ENCODE measurements at regions not wholly inside any gene's neighbourhood (a gene's known extent, or its start where the extent isn't known, plus 50 kb on each side); places are given as distances from the start of the nearest gene placed in this dataset.

GRCh38 chr1:117678246-117678977, 72.6 kb downstream of the TENT5C start:
- in situ Hi-C loops (cut with MboI; ENCODE audit: low pct_unique_long_range_greater_than_20kb, low sequenced_read_pairs): no loop called here
- no peak for DNase-seq

GRCh38 chr1:117679299-117679698, 73.5 kb downstream of the TENT5C start:
- no peak for DNase-seq
- in situ Hi-C loops (cut with MboI; ENCODE audit: low pct_unique_long_range_greater_than_20kb, low sequenced_read_pairs): no loop called here

- DNase-seq: no peak
- in situ Hi-C loops (cut with MboI; ENCODE audit: low pct_unique_long_range_greater_than_20kb, low sequenced_read_pairs): no loop called here
Measured at GRCh38 chr1:117679868-117680267, 74.0 kb downstream of the TENT5C start.

DNA sequence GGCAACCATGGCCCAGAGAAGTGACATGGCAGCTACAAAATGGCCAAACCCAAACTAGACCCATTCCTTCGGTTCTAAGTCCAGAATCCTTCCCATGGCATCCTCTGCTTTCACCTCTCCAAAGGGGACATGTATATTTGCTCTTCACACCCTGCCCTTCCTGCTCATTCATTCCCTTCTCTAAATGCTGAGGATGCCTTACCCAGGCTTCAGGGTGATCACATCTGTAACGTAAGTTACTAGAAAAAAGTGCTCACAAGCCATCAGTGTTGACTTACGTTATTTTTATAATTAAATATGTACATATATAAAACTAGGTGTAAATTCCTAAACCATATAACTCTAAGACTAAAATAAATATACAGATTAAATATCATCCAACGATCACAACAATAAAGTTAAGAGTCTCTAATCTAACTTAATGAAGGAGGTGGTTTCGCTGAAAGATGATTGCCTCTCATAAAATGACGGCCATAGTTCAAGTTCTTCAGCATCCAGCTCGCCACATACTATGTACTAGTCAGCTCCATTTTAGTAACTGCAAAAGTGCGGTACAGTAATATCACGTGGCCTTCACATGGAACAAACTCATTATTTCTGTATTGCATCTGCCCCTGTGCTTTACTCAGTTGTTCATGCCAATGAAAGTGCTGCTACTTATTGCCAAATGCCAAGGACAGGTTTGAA, 74.6 kb downstream of the TENT5C start:
- in situ Hi-C loops (cut with MboI; ENCODE audit: low pct_unique_long_range_greater_than_20kb, low sequenced_read_pairs): no loop called here

GRCh38 chr1:117681093-117681900, 75.4 kb downstream of the TENT5C start:
- in situ Hi-C loops (cut with MboI; ENCODE audit: low pct_unique_long_range_greater_than_20kb, low sequenced_read_pairs): no loop called here
- DNase-seq: no peak

More for the DNA sequence above, 74.6 kb downstream of the TENT5C start:
- no peak for DNase-seq

DNA sequence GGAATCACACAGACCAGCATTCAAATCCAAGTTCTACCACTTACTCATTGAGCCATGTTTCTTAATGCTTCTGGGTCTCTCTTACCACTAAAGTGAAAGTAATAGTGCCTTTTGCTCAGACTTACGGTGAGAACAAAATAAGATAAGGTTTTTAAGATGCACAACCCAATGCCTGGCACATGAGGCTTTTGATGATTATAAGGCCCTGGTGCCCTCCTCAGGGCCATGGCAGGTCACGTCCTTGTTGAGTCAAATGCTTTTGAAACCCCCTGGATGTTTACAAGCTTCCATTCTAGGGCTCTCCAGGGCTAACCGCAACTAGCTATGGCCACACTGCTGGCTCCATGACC, 76.0 kb downstream of the TENT5C start:
- in situ Hi-C loops (cut with MboI; ENCODE audit: low pct_unique_long_range_greater_than_20kb, low sequenced_read_pairs): no loop called here
- DNase-seq: no peak

DNA sequence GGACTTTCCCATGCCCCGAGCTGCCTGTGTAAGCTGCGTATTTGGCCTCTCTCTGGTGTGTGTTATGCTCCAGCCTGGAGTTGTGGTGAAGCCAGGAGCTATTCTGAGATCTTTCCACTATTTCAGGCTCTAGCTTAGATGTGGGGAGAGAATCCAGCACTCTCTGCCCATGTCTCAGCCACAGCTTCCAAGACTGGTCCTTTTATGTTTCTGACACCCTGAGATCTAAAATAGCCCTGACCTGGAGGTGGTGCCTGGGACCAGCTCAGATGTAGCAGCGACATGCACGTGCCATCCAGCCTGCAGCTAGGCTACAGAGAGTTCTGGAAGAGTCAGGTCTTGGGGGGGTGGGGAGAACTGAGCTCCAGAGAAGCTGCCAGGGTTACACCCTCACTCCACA, 76.5 kb downstream of the TENT5C start:
- DNase-seq: no peak
- in situ Hi-C loops (cut with MboI; ENCODE audit: low pct_unique_long_range_greater_than_20kb, low sequenced_read_pairs): no loop called here

DNA sequence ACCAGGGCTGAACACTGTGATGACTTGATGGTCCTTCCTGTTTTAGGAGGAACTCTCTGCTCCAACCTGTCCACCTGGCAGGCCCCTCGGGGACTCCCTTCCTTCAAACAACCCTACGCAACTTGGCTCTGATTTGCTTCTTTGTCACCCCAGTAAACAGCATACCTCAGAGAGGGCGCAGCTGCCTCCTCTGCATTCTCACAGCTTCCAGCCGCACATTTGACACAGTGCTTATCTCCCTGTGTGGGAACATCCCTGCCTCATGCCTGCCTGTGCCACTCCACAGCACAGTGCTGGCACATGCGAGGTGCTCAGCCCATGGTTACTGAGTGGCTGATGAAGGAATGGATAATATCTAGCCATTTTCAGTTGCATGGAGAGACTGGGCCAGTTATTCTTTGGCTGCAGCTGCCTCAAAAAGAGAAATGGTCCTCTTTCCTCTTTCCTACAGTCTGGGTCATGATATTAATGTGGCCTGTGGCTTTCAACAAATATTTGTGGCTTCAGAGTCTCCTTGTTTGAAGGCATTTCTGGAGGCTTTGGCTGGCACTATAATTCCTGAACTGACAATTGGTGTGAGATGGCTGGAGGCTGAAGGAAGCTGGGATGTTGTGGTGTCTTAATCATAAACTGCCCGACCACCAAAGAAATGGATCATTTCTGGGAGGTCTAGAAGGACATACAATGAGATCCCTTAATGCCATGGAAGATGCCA, 77.9 kb downstream of the TENT5C start:
- in situ Hi-C loops (cut with MboI; ENCODE audit: low pct_unique_long_range_greater_than_20kb, low sequenced_read_pairs): no loop called here
- DNase-seq: no peak

DNA sequence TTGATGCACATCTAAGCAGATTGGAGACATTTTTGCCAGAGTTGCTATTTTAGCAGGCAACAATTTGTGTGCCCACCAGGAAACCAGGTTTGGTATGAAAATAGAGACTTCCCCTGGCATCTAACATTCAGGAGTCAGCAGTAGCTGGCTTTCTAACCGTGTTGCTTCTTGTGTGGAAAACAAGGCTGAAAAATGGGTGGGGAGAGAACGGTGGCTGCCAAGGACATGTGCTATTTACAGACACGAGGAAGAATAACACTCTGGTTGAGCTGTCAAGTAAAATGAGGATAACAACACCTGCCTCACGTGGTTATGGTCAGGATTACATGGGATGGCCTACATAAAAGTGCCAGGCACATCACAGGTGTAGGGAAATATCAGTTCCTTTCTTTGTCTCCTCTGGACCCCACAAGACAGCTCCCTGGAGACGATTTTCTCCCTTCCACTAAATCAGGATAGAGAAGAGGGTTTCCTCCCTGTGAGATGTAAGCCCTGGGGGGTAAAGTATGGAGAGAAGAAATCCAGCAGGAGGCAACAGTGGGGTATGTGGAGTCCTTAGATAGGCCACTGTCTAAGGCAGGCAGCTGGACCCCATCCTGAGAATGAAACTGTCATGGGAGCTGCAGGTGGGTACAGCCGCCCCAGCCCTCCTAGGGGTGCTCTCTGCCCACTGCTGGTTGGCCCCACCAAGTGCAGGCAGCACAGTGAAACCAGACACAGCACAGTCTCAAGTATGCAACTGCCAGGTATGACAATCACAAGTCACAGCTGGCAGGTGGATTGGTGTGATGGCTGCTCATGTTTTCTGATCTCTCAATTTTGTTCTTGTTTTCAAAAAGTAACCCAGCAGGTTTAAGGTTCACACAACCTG, 80.3 kb downstream of the TENT5C start:
- DNase-seq: no peak
- in situ Hi-C loops (cut with MboI; ENCODE audit: low pct_unique_long_range_greater_than_20kb, low sequenced_read_pairs): no loop called here

DNA sequence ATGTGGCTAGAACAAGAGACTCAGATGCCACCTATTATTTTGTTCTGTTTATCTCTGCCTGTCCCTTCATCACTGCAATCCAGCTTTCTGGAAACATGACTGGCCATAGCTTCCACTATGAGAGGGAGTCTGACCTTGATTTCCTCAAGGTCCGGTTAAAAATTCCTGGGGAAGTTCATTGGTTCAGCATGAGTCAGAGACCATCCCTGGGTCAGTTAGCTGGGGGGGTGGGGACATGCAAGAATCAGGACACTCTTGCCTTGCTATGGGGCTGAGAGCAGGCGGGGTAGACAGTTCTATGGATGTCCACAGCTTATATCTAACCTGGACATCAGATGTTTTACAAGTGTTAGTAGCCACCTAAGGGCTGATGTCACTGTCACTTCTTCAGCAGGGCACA, 81.1 kb downstream of the TENT5C start:
- no peak for DNase-seq

DNA sequence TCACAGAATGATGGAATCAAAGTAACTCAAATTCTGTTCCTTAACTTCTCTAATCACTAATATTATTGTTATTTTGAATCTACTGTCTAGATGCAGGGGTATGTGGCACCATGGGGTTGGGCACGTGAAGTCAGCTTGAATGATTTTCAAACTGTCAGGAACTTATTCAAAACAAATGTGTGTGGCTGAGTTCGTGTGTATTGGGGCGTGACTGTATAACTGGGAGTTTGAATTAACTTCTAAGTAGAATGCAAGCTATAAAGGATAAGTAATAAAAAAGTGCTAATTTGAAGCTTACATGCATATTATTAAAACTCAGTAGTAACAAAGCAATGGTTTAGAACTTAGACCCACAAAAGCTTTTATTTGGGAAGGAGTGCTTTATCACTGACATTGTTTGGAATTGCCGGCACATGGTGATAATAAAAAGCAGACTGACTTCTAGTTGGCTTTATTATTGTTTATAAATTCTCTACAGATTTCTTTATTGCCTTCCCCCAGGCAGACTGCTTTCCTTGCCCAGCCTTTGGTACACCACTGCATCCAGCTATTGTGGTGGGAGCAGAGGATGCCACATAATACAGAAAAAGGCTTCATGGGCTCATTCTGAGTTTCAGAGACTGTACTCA, 84.3 kb downstream of the TENT5C start:
- in situ Hi-C loops (cut with MboI; ENCODE audit: low pct_unique_long_range_greater_than_20kb, low sequenced_read_pairs): no loop called here

More for the DNA sequence above, 81.1 kb downstream of the TENT5C start:
- in situ Hi-C loops (cut with MboI; ENCODE audit: low pct_unique_long_range_greater_than_20kb, low sequenced_read_pairs): no loop called here

DNA sequence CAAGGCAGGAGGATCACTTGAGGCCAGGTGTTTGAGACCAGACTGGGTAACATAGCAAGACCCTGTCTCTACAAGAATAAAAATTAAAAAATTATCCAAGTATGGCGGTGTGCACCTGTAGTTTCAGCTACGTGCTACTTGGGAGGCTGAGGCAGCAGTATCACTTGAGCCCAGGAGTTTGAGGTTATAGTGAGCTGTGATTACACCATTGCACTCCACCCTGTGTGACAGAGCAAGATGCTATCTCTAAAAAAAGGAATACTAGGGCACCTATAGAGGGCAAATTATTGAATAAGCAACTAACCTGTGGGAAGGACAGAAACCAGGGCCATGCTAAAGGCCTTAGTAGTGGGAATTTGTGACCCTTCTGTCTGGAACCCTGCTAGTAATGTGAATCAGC, 86.1 kb downstream of the TENT5C start:
- in situ Hi-C loops (cut with MboI; ENCODE audit: low pct_unique_long_range_greater_than_20kb, low sequenced_read_pairs): no loop called here
- no peak for DNase-seq

More for the DNA sequence above, 84.3 kb downstream of the TENT5C start:
- DNase-seq: no peak

GRCh38 chr1:117694543-117694942, 88.7 kb downstream of the TENT5C start:
- in situ Hi-C loops (cut with MboI; ENCODE audit: low pct_unique_long_range_greater_than_20kb, low sequenced_read_pairs): no loop called here
- peak; percentile 35 for DNase-seq

DNA sequence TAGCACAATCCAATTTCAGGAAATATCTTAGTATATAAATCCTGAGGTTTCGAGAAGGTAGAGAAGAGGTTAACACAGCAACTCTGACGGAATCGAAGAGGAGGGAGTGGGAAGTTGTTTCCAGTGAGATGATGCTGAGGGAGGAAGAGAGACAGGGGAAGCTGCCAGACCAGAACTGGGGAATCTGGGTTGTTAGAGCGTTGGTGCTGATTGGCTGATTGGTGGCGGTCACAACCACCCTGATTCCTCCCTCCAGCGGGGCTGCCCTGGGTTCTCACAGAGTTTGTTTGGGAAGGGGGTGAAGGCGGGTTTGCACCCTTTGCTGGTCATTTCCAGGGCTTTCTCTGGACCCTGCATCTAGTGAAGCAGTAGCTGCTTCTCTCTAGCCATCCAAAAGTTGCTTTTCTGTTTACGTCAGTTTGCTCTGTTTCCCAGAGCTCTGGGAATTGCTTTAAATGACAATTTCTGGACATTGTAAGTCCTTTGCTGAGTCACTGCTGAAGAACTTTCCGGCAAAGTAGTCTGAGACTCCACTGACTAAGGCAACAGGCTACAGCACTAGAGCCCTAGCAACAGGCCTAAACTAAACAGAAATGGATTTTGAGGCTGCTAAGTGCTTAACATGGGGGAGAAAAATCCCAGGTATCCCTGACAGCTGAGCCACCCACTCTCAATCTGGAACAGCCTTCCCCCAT, 90.1 kb downstream of the TENT5C start:
- no peak for DNase-seq
- in situ Hi-C loops (cut with MboI; ENCODE audit: low pct_unique_long_range_greater_than_20kb, low sequenced_read_pairs): no loop called here

GRCh38 chr1:117696561-117696960, 90.7 kb downstream of the TENT5C start:
- DNase-seq: no peak
- in situ Hi-C loops (cut with MboI; ENCODE audit: low pct_unique_long_range_greater_than_20kb, low sequenced_read_pairs): no loop called here

DNA sequence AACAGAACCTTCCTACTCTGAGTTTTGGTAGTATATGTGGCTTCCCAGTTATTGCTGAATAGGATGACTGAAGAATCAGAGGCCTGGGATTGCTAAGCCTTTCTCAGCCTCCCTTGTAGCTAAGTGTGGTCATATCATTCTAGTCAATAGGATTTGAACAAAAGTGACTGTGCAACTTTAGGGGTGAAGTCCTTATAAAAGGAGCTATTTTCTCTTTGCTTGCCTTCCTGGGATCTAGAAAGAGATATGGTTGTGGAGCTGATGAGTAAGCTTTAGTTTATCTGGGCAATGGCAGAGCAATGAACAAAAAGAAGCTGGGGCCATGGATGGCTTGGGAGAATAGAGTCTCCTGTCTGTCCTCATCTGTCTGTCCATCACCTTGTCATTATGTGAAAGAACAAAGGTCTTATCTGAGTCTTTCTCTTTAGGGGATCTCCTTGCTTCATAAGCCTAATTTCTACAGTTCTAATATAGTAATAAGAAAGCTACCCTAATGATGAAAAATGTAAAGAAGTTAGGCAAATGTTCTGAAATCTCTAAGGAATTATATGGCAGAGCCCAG, 91.5 kb downstream of the TENT5C start:
- in situ Hi-C loops (cut with MboI; ENCODE audit: low pct_unique_long_range_greater_than_20kb, low sequenced_read_pairs): no loop called here
- DNase-seq: no peak

- DNase-seq: no peak
Measured at GRCh38 chr1:117698398-117699160, 92.7 kb downstream of the TENT5C start.

More at GRCh38 chr1:117698398-117699160, 92.7 kb downstream of the TENT5C start:
- in situ Hi-C loops (cut with MboI; ENCODE audit: low pct_unique_long_range_greater_than_20kb, low sequenced_read_pairs): no loop called here

All from KBM-7 (cell line).